Right forelimb (tissue), 1 donor: ENCODE measurements at regions not wholly inside any gene's neighbourhood (a gene's known extent, or its start where the extent isn't known, plus 50 kb on each side); places are given as distances from the start of the nearest gene placed in this dataset.

ENCODE experiments used
- DNase-seq: peaks from one replicate; pipeline ENCODE4 v3.0.0-alpha.2; 2018

- no peak for DNase-seq
Measured at GRCh38 chr2:234834228-234834923, 117.4 kb upstream of the SH3BP4 start.

- DNase-seq = no peak
Measured at GRCh38 chr2:234830853-234831252, 121.0 kb upstream of the SH3BP4 start.

- no peak for DNase-seq
Measured at GRCh38 chr2:234829074-234829455, 122.8 kb upstream of the SH3BP4 start.

GRCh38 chr2:234828382-234829073 is 123.3 kb upstream of the SH3BP4 start:
- no peak for DNase-seq

- DNase-seq = no peak
Measured at GRCh38 chr2:234827096-234827860, 124.5 kb upstream of the SH3BP4 start.

- no peak for DNase-seq
Measured at GRCh38 chr2:234826681-234827080, 125.1 kb upstream of the SH3BP4 start.

GRCh38 chr2:234825616-234826015 is 126.2 kb upstream of the SH3BP4 start:
- DNase-seq = no peak

GRCh38 chr2:234823877-234824376 is 127.9 kb upstream of the SH3BP4 start:
- DNase-seq = peak; percentile 55

GRCh38 chr2:234823196-234823876 is 128.5 kb upstream of the SH3BP4 start:
- no peak for DNase-seq

GRCh38 chr2:234821946-234822475 is 129.8 kb upstream of the SH3BP4 start:
- DNase-seq = no peak

GRCh38 chr2:234818937-234819336 is 132.9 kb upstream of the SH3BP4 start:
- DNase-seq = no peak

GRCh38 chr2:234816491-234816890 is 135.3 kb upstream of the SH3BP4 start:
- no peak for DNase-seq

- DNase-seq = no peak
Measured at GRCh38 chr2:234816056-234816455, 135.8 kb upstream of the SH3BP4 start.

GRCh38 chr2:234814374-234814773 is 137.4 kb upstream of the SH3BP4 start:
- DNase-seq = no peak

- no peak for DNase-seq
Measured at GRCh38 chr2:234812851-234813250, 139.0 kb upstream of the SH3BP4 start.

- DNase-seq = no peak
Measured at GRCh38 chr2:234808907-234809306, 142.9 kb upstream of the SH3BP4 start.

GRCh38 chr2:234806818-234807217 is 145.0 kb upstream of the SH3BP4 start:
- no peak for DNase-seq

GRCh38 chr2:234805836-234806235 is 146.0 kb upstream of the SH3BP4 start:
- DNase-seq = no peak

GRCh38 chr2:234804704-234805103 is 147.1 kb upstream of the SH3BP4 start:
- DNase-seq = no peak

GRCh38 chr2:234802845-234803171 is 149.0 kb upstream of the SH3BP4 start:
- no peak for DNase-seq

- no peak for DNase-seq
Measured at GRCh38 chr2:234802071-234802844, 149.6 kb upstream of the SH3BP4 start.
